ENCODE measurements at regions not wholly inside any gene's neighbourhood (a gene's known extent, or its start where the extent isn't known, plus 50 kb on each side); places are given as distances from the start of the nearest gene placed in this dataset.

DNA sequence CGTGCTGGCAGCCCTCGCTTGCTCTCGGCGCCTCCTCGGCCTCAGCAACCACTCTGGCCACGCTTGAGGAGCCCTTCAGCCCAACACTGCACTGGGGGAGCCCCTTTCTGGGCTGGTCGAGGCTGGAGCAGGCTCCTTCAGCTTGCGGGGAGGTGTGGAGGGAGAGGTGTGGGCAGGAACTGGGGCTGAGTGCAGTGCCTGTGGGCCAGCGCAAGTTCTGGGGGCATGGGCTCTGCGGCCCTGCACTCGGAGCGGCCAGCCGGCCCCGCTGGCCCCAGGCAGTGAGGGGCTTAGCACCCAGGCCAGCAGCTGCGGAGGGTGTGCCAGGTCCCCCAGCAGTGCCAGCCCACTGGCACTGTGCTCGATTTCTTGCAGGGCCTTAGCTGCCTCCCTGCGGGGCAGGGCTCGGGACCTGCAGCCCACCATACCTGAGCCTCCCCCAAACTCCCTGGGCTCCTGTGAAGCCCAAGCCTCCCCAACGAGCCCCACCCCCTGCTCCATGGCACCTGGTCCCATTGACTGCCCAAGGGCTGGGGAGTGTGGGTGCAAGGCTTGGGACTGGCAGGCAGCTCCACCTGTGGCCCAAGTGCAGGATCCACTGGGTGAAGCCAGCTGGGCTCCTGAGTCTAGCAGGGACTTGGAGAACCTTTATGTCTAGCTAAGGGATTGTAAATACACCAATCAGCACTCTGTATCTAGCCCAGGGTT, 556.8 kb downstream of the GABRG1 start:
- TF ChIP-seq CTCF (IDR thresholded peaks at IDR 0.05; ENCODE audit: low read depth, low read length, poor library complexity, severe bottlenecking) (no peak), EZH2phosphoT487 (IDR thresholded peaks at IDR 0.05; ENCODE audit: borderline replicate concordance, low read length) (no peak)
- H3K4me1 ChIP-seq (ENCODE audit: control insufficient read depth, low read length): no peaks in the 10 kb centered on the region
- no peaks in the 10 kb centered on the region for H4K20me1 ChIP-seq (ENCODE audit: control insufficient read depth, insufficient read depth, low read depth, low read length)
- H3K4me3 ChIP-seq (ENCODE audit: low read length): no peak overlapping the region
- H3F3A ChIP-seq (ENCODE audit: control insufficient read depth, insufficient read depth): no peaks in the 10 kb centered on the region
- H3K36me3 ChIP-seq (ENCODE audit: control insufficient read depth, low read length): no peaks in the 10 kb centered on the region
- H3K79me2 ChIP-seq (ENCODE audit: control insufficient read depth, low read length): no peaks in the 10 kb centered on the region
- H3K27ac ChIP-seq (ENCODE audit: low read depth, low read length): no peak overlapping the region
- no peaks in the 10 kb centered on the region for H3K9me3 ChIP-seq (ENCODE audit: control insufficient read depth, insufficient read depth, low read length)
- no peaks in the 10 kb centered on the region for H3K9me2 ChIP-seq (replicated peaks; ENCODE audit: control insufficient read depth, low read length)
- H3K27me3 ChIP-seq (ENCODE audit: control insufficient read depth, low read length): no peaks in the 10 kb centered on the region
- H3K4me2 ChIP-seq (ENCODE audit: low read length): no peak overlapping the region

- H3K27me3 ChIP-seq (ENCODE audit: control insufficient read depth, low read length): no peaks in the 10 kb centered on the region
- H3K79me2 ChIP-seq (ENCODE audit: control insufficient read depth, low read length): no peaks in the 10 kb centered on the region
- H4K20me1 ChIP-seq (ENCODE audit: control insufficient read depth, insufficient read depth, low read depth, low read length): no peaks in the 10 kb centered on the region
- no peaks in the 10 kb centered on the region for H3K9me3 ChIP-seq (ENCODE audit: control insufficient read depth, insufficient read depth, low read length)
- H3F3A ChIP-seq (ENCODE audit: control insufficient read depth, insufficient read depth): no peaks in the 10 kb centered on the region
- TF ChIP-seq EZH2phosphoT487 (IDR thresholded peaks at IDR 0.05; ENCODE audit: borderline replicate concordance, low read length) (no peak), CTCF (IDR thresholded peaks at IDR 0.05; ENCODE audit: low read depth, low read length, poor library complexity, severe bottlenecking) (no peak)
- no peaks in the 10 kb centered on the region for H3K36me3 ChIP-seq (ENCODE audit: control insufficient read depth, low read length)
- H3K27ac ChIP-seq (ENCODE audit: low read depth, low read length): no peak overlapping the region
- no peak overlapping the region for H3K4me3 ChIP-seq (ENCODE audit: low read length)
- no peaks in the 10 kb centered on the region for H3K9me2 ChIP-seq (replicated peaks; ENCODE audit: control insufficient read depth, low read length)
- H3K4me1 ChIP-seq (ENCODE audit: control insufficient read depth, low read length): no peaks in the 10 kb centered on the region
- H3K4me2 ChIP-seq (ENCODE audit: low read length): no peak overlapping the region
Measured at GRCh38 chr4:45554423-45554822, 569.4 kb downstream of the GABRG1 start.

DNA sequence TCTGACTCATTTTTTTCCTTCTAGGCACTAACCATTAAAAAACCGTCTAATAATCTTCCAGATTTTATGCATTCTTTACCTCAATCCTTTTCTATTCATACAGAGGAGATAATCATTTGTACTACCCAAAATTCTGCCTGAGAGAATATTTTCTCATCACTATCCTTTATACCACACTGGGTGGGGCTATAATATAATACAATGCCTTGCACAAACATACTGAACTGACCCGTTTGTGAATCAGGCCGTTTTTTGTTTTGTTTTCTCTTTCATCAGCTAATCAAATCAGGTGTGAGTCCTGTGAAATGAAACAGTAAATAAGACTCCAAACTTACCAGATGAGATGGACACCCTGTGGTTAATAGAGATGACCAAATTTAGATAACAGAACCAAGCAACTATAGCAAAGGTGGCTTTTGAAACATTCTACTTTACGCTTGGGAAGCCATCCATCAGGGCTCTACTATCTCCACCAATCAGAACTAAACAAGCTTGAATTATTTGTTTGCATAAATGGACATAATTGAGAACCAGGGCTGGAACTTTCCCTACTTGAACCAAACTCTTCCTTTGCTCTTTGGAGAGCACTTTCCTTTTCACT, 573.0 kb downstream of the GABRG1 start:
- Histone ChIP-seq H3K27ac (ENCODE audit: low read depth, low read length) (no peak overlapping the region), H3K9me2 (replicated peaks; ENCODE audit: control insufficient read depth, low read length) (no peaks in the 10 kb centered on the region), H3K79me2 (ENCODE audit: control insufficient read depth, low read length) (no peaks in the 10 kb centered on the region), H3K4me3 (ENCODE audit: low read length) (no peak overlapping the region), H3K4me1 (ENCODE audit: control insufficient read depth, low read length) (no peaks in the 10 kb centered on the region), H3K36me3 (ENCODE audit: control insufficient read depth, low read length) (no peaks in the 10 kb centered on the region), H3F3A (ENCODE audit: control insufficient read depth, insufficient read depth) (no peaks in the 10 kb centered on the region), H3K9me3 (ENCODE audit: control insufficient read depth, insufficient read depth, low read length) (no peaks in the 10 kb centered on the region), H3K27me3 (ENCODE audit: control insufficient read depth, low read length) (no peaks in the 10 kb centered on the region), H3K4me2 (ENCODE audit: low read length) (no peak overlapping the region), H4K20me1 (ENCODE audit: control insufficient read depth, insufficient read depth, low read depth, low read length) (no peaks in the 10 kb centered on the region)
- TF ChIP-seq CTCF (IDR thresholded peaks at IDR 0.05; ENCODE audit: low read depth, low read length, poor library complexity, severe bottlenecking) (no peak), EZH2phosphoT487 (IDR thresholded peaks at IDR 0.05; ENCODE audit: borderline replicate concordance, low read length) (no peak)

Data from DOHH2 (cell line).